VCaP (cell line): ENCODE measurements at regions not wholly inside any gene's neighbourhood (a gene's known extent, or its start where the extent isn't known, plus 50 kb on each side); places are given as distances from the start of the nearest gene placed in this dataset.
A peak's percentile ranks its signal among the peaks of the same experiment; 100 is the strongest.

Source experiments
- H3K27ac ChIP-seq: fragments of 450-650 bp; 2 replicates; pipeline ENCODE4 v1.5.1; 2017
- TF ChIP-seq, protein P1 (sequence below): fragments of 450-650 bp; conservative IDR thresholded peaks from 2 replicates; pipeline ENCODE4 v1.5.1; 2017; ENCODE audit warnings: mild to moderate bottlenecking, moderate library complexity

GRCh38 chr9:2336055-2336454 lies 285.5 kb upstream of the VLDLR start:
- TF ChIP-seq, protein P1, sequence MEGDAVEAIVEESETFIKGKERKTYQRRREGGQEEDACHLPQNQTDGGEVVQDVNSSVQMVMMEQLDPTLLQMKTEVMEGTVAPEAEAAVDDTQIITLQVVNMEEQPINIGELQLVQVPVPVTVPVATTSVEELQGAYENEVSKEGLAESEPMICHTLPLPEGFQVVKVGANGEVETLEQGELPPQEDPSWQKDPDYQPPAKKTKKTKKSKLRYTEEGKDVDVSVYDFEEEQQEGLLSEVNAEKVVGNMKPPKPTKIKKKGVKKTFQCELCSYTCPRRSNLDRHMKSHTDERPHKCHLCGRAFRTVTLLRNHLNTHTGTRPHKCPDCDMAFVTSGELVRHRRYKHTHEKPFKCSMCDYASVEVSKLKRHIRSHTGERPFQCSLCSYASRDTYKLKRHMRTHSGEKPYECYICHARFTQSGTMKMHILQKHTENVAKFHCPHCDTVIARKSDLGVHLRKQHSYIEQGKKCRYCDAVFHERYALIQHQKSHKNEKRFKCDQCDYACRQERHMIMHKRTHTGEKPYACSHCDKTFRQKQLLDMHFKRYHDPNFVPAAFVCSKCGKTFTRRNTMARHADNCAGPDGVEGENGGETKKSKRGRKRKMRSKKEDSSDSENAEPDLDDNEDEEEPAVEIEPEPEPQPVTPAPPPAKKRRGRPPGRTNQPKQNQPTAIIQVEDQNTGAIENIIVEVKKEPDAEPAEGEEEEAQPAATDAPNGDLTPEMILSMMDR, result no peak

DNA sequence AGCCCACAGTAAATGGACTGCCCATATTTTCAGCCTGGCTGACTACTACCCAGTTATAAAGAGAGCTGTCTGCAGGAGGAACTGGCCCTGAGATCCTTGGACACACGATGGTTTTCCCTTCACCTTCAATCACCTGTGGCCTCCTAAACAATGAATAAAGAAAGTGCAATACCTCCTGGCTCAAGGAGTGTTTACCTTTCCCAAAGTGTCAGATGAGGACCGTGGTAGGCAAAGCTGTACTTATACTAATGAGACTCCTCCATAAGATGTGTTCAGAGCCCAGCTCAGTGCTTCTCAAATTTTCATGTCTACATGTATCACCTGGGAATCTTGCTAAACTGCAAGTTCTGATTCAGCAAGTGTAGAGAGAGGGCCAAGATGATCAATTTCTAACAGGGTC lies 284.5 kb upstream of the VLDLR start:
- H3K27ac ChIP-seq, result peak overlapping the region; percentile 35
- TF ChIP-seq, protein P1, result no peak

More at GRCh38 chr9:2336055-2336454, 285.5 kb upstream of the VLDLR start:
- H3K27ac ChIP-seq, result no peak overlapping the region

- TF ChIP-seq, protein P1, result no peak
- H3K27ac ChIP-seq, result no peak overlapping the region
These were observed 284.0 kb upstream of the VLDLR start for GRCh38 chr9:2337627-2338026.

DNA sequence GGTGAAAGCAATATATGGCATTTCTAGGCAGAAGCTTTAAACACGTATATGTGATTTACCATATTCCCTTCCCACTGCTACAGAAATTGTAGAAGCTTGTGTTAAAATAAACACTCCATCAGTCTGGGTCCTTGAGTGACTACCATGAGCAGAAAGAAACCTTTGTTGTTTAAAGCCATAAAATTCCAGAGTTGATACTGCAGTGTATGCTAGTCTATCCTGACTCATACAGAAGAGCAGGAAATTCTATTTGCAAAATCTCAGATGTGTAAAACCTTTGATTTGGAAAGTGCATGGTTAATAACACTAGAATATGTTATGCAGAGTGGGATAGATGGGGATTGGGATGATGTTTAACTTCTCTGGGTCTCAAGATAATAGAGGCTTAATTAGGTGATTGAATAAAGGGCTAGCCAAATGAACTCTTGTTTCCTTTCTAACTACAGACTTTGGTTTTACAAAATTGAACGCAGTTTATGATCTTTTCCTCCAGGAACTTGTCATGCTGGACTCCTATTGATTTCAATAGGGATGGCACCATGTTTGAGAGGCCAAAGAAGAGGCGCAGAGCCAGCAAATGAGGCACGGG lies 282.7 kb upstream of the VLDLR start:
- TF ChIP-seq, protein P1, result no peak
- H3K27ac ChIP-seq, result no peak overlapping the region

DNA sequence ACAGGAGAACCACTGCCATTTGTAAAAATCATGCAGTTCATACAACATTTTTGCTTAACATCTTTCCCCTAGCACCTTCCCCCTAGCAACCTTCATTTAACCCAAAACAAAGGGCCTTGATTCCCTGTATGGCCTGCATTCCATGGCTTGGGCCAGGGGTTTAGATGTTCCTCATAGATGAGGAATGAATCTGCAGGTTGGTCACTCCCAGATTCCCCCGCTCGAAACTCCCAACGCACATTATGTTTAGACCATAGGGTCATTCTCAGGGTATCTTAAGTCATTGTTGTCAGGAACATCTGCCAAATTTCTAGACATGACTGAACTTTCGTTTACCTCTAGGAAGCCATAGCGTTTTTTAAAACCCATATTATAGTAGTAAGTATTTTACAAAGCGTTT lies 282.2 kb upstream of the VLDLR start:
- no peak overlapping the region for H3K27ac ChIP-seq
- TF ChIP-seq, protein P1, result no peak

DNA sequence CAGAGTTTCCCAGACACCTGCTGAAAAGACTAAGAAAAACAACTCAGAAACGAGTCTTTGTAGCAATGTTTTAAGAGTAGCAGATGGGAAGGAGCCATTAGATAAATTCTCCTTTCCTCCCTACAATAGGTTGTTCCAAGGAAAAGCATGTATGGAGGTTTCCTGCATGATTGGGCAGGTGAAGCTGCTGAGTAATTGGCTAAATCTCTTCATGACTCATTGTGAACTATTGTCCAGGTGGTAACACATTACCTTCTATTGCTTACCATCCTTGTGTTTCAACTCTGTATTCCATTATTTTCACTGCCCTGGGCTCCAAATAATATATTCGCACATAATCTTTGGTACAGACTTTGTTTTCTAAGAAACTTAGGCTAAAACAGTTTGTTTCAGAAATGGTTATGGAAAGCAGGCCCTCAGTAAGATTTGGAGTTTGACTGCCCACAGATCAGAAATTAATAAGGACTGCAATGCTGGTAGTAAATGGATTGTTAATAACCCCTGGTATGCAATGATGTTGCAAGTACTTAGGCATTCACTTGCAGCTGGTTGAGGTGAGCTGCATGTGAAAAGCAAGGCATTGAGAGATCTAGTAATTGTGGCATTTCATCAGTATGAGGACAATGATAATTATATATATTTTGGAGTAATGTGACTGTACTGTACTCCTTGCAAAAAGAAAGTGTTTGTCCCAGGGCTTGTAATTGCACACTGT lies 281.4 kb upstream of the VLDLR start:
- H3K27ac ChIP-seq, result no peak overlapping the region
- TF ChIP-seq, protein P1, result no peak

GRCh38 chr9:2341126-2341525 lies 280.5 kb upstream of the VLDLR start:
- no peak overlapping the region for H3K27ac ChIP-seq
- TF ChIP-seq, protein P1, result no peak
